PC-3 (cell line): ENCODE measurements at regions not wholly inside any gene's neighbourhood (a gene's known extent, or its start where the extent isn't known, plus 50 kb on each side); places are given as distances from the start of the nearest gene placed in this dataset.

Source experiments
- CTCF ChIP-seq: fragments of 300-600 bp; sonication (generic); conservative IDR thresholded peaks from 2 replicates; pipeline ENCODE4 v1.5.1; 2017; ENCODE audit warnings: antibody characterized with exemption, low read depth, mild to moderate bottlenecking, low read length
- EZH2 ChIP-seq: fragments of 300-600 bp; sonication (generic); IDR thresholded peaks from one replicate; pipeline ENCODE4 v1.6.1; 2017; ENCODE audit warnings: antibody characterized with exemption, mild to moderate bottlenecking, low read length; ENCODE audit not compliant: unreplicated experiment

DNA sequence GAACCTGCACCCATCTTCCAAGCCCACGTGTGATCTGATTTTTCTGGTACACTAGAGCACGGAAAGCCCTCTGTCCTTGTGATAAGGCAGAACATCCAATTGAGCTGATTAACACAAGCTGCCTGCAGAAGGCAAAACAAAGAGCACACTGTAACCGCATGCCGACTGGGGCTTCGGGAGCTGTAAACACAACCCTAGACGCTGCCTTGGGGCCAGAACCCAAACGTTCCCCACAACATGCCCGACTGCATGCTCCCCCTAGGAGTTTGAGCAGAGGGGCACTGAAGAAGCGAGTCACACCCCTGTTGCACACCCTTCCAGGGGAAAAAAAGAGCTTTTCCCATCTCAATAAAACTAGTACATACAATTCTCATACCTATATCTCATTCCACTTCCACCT, 470.7 kb downstream of the HTR1B start:
- TF ChIP-seq CTCF, result no peak
- no peak for TF ChIP-seq EZH2
